Mucosa of rectum (tissue), 2 donors: ENCODE measurements at regions not wholly inside any gene's neighbourhood (a gene's known extent, or its start where the extent isn't known, plus 50 kb on each side); places are given as distances from the start of the nearest gene placed in this dataset.
A peak's percentile ranks its signal among the peaks of the same experiment; 100 is the strongest.

Experiments
- H3K27ac ChIP-seq, 2 donors: one replicate each; pipeline ENCODE4 v1.7.0; 2013; ENCODE audit warnings: inconsistent platforms in 2 of 2, low read depth in 2 of 2, low read length in 2 of 2
- H3K27me3 ChIP-seq, 2 donors: one replicate each; pipeline ENCODE4 v1.7.0; 2013; ENCODE audit warnings: low read length in 2 of 2; ENCODE audit not compliant: control insufficient read depth in 2 of 2, insufficient read depth in 2 of 2
- H3K36me3 ChIP-seq, 2 donors: one replicate each; pipeline ENCODE4 v1.7.0; 2013; ENCODE audit warnings: low read length in 2 of 2; ENCODE audit not compliant: control insufficient read depth in 2 of 2, insufficient read depth in 2 of 2
- H3K4me1 ChIP-seq, 2 donors: one replicate each; pipeline ENCODE4 v1.7.0; 2013; ENCODE audit warnings: low read length in 2 of 2, mild to moderate bottlenecking in 1 of 2; ENCODE audit not compliant: control insufficient read depth in 2 of 2, insufficient read depth in 2 of 2
- H3K4me3 ChIP-seq, 2 donors: one replicate each; pipeline ENCODE4 v1.7.0; 2013; ENCODE audit warnings: low read length in 2 of 2
- H3K9ac ChIP-seq, 2 donors: one replicate each; pipeline ENCODE4 v1.7.0; 2013; ENCODE audit warnings: low read length in 2 of 2, low read depth in 1 of 2, mild to moderate bottlenecking in 1 of 2
- H3K9me3 ChIP-seq, 2 donors: one replicate each; pipeline ENCODE4 v1.7.0; 2013; ENCODE audit warnings: low read length in 2 of 2; ENCODE audit not compliant: control insufficient read depth in 2 of 2
- donor health status: healthy.
- donor health status: Normal muscosa, but diverticular disease.

- no peak overlapping the region for H3K4me3 ChIP-seq
- H3K4me1 ChIP-seq: peaks cover 14 to 15% of the 10 kb centered on the region in 2 donors
- H3K27ac ChIP-seq: no peak overlapping the region
- no peak overlapping the region for H3K9ac ChIP-seq
- no peaks in the 10 kb centered on the region for H3K36me3 ChIP-seq
- no peaks in the 10 kb centered on the region for H3K27me3 ChIP-seq
- H3K9me3 ChIP-seq: no peaks in the 10 kb centered on the region
Observed at GRCh38 chr10:78616125-78616695, 452.6 kb upstream of the ZMIZ1 start.

DNA sequence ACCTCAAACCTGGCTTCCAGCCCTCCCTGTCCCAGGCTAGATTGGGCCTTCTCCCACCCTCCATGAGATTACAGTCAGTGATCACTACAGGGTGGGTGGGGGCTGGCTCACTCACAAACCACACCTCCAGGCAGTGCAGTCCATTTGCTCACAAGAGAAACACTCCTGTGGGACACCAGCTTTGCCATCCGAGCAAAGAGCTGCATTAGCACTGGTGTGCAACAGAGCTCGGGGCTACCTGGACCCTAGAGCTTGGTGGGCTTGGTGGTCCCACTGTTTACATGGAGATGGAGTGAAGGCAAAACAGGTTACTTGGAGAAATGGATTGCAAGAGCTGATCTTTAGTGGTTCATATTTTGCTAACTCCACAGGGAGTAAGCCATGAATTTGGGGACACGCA is 451.7 kb upstream of the ZMIZ1 start:
- Histone ChIP-seq H3K9me3 (no peaks in the 10 kb centered on the region), H3K4me1 (peaks cover 16 to 19% of the 10 kb centered on the region in 2 donors), H3K9ac (no peak overlapping the region), H3K36me3 (no peaks in the 10 kb centered on the region), H3K4me3 (no peak overlapping the region), H3K27me3 (no peaks in the 10 kb centered on the region), H3K27ac (no peak overlapping the region)

DNA sequence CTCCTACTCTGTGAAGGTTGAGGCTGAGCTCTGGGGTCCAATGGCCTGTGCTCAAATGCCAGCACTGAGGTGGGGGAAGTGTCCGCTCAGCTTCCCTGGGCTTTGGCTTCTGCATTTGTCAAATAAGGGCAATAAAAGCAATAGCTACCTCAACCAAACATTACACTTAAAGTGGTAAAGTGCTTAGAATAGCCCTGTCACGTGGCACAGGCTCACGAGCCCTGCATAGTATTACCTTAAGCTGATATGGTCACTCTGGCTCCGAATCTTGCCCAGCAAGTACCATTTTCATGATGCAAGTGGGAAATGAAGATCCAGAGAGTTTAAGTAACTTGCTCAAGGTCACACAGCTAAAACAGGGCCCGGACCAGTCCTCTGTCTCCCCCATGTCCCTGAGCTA is 451.1 kb upstream of the ZMIZ1 start:
- Histone ChIP-seq H3K36me3 (no peaks in the 10 kb centered on the region), H3K27me3 (no peaks in the 10 kb centered on the region), H3K4me3 (no peak overlapping the region), H3K9me3 (no peaks in the 10 kb centered on the region), H3K27ac (no peak overlapping the region), H3K9ac (no peak overlapping the region), H3K4me1 (peaks cover 16 to 19% of the 10 kb centered on the region in 2 donors)

DNA sequence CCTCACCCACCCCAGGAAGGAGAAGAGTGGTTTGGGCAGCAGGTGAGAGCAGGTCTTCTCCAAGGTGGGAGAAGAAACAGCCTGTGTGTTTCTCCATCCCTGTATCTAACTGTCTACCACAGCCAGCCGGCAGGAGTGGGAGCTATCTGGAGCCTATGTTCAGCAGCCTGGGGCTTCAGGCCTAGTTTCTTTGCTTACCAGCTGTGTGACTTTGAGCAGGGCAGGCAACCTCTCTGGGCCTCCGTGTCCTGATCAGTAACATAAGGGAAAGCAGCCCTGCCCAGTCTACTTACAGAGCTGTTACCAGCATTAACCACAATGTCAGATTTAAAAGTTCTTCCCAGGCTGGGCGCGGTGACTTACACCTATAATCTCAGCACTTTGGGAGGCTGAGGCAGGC is 450.7 kb upstream of the ZMIZ1 start:
- Histone ChIP-seq H3K27me3 (no peaks in the 10 kb centered on the region), H3K9me3 (no peaks in the 10 kb centered on the region), H3K4me3 (no peak overlapping the region), H3K36me3 (no peaks in the 10 kb centered on the region), H3K4me1 (peaks cover 16 to 19% of the 10 kb centered on the region in 2 donors), H3K9ac (no peak overlapping the region), H3K27ac (no peak overlapping the region)

DNA sequence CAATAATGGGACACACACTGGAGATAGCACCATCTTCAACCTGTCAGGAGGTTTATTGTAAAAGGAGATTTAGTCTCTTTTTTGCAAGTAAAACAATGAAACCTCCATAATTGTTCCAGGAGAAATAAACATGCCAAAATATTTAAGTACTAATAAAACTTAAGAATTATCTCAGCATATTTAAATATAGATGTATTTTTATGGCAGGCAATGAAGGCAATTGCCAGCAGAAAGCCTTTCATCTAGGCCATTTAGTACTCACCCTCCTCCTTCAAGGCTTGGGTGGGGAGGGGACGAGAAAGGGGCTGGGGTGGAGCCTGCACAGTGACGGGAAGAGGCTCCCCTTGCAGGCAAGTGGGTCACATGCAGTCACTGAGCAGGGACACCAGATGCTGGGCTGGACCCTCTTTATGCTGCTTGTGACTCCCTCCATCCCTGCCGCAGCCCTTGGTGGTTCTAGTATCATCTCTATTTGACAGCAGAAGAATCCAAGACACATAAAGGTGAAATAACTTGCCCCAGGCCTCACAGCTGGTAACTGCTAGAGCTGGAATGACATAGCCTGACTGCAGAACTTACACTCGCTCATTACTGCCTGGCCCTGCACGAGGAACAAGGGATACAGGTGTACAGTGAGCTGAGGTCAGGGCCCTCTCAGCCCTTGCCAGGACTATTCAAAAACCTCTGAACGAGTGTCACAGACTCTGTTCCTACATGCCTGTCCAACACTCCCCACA is 449.5 kb upstream of the ZMIZ1 start:
- H3K9ac ChIP-seq: no peak overlapping the region
- H3K4me3 ChIP-seq: no peak overlapping the region
- H3K4me1 ChIP-seq: peaks cover 16 to 24% of the 10 kb centered on the region in 2 donors
- H3K9me3 ChIP-seq: no peaks in the 10 kb centered on the region
- H3K36me3 ChIP-seq: no peaks in the 10 kb centered on the region
- H3K27ac ChIP-seq: no peak overlapping the region
- H3K27me3 ChIP-seq: no peaks in the 10 kb centered on the region

GRCh38 chr10:78619896-78620295 is 448.9 kb upstream of the ZMIZ1 start:
- no peak overlapping the region for H3K9ac ChIP-seq
- H3K9me3 ChIP-seq: no peaks in the 10 kb centered on the region
- H3K4me3 ChIP-seq: no peak overlapping the region
- peaks cover 16 to 29% of the 10 kb centered on the region in 2 donors for H3K4me1 ChIP-seq
- H3K27ac ChIP-seq: no peak overlapping the region
- no peaks in the 10 kb centered on the region for H3K27me3 ChIP-seq
- no peaks in the 10 kb centered on the region for H3K36me3 ChIP-seq

DNA sequence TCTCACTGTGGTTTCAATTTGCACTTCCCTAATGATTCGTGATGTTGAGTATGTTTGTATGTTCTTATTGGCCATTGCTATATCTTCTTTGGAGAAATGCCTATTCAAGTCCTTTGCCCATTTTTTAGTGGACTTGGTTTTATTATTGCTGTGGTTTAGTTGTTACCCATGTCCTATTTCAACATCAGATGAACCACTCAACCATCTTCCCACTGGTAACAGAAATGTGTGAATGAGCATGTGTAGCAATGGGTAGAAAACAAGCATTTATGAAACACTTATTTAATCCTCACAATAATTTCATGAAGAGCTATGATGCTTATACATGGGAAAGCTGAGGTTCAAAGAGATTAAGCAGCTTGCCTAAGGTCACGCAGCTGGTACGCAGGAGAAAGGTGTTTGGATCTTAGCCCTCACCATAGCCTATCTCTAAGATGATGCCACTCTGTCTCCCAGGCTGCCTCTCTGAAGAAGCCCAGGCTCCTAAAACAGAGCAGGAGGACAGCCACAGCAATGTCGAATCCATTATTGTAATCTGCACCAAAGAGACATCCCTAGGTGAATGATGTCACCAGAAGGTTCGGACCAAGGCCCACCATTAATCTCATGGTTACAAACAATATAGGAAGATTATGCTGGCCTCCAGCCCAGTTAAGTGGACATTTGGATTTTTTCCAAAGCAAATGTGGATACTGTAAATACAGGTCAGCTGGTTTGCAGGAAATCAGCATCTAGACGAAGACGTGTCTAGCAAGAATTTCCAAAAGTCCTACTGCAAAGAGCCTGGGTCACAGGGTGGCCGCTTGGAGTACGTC is 447.6 kb upstream of the ZMIZ1 start:
- H3K9me3 ChIP-seq: no peaks in the 10 kb centered on the region
- no peak overlapping the region for H3K4me3 ChIP-seq
- H3K36me3 ChIP-seq: no peaks in the 10 kb centered on the region
- H3K27ac ChIP-seq: no peak overlapping the region
- H3K27me3 ChIP-seq: no peaks in the 10 kb centered on the region
- no peak overlapping the region for H3K9ac ChIP-seq
- peaks cover 16 to 29% of the 10 kb centered on the region in 2 donors for H3K4me1 ChIP-seq

DNA sequence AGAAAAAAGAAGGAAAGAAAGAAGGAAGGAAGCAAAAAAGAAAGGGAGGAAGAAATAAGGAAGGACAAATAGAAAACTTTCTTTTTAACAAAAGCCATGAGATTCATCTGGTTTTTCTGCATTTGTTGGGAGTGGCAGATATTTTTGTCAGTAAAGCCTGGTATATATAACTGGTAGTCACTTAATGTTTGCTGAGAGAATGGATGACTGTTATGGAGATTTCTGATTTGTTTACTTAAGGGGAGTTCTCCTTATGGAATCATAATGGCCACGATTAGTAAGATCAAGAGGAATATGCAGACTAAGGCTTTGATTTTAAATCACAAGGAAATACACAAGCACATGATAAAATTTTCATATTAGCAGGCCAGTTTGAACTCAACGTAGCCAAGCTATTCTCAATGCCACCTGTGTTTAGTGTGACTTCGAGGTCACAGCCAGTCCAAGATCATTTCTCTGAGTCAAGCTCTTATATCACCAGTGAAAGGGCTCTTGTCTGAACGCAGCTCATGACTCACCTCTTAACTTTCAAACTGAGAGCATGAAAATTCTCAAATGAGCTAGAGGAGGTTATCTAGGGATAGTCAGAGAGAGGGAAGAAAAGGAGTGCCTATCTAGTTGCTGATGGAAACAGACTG is 445.1 kb upstream of the ZMIZ1 start:
- Histone ChIP-seq H3K9me3 (no peaks in the 10 kb centered on the region), H3K9ac (no peak overlapping the region), H3K4me1 (peaks cover 6 to 19% of the 10 kb centered on the region in 2 donors), H3K27me3 (no peaks in the 10 kb centered on the region), H3K27ac (peak overlapping the region; percentile 18 to 34), H3K4me3 (no peak overlapping the region), H3K36me3 (no peaks in the 10 kb centered on the region)

DNA sequence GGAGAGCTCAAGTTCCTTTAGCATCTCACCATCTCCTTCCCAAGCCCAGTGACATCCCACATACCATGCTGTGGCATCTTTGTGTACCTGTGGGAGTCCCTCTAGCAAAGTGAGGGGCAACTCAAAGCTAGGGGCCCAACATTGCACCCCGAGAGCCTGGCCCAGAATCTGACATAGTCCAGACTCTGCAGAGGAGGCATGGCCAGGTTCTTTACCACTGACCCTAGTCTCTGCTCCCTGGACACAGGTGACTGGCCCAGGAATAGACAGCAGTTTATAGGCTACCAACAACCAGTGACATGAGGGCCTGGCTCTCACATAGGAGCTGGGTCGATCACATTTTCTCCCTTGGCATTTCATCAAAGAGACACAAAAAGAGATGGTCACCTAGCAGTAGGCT is 444.0 kb upstream of the ZMIZ1 start:
- peaks cover 2 to 15% of the 10 kb centered on the region in 2 donors for H3K4me1 ChIP-seq
- H3K27ac ChIP-seq: no peak overlapping the region
- no peaks in the 10 kb centered on the region for H3K27me3 ChIP-seq
- H3K9me3 ChIP-seq: no peaks in the 10 kb centered on the region
- H3K4me3 ChIP-seq: no peak overlapping the region
- no peaks in the 10 kb centered on the region for H3K36me3 ChIP-seq
- H3K9ac ChIP-seq: no peak overlapping the region

DNA sequence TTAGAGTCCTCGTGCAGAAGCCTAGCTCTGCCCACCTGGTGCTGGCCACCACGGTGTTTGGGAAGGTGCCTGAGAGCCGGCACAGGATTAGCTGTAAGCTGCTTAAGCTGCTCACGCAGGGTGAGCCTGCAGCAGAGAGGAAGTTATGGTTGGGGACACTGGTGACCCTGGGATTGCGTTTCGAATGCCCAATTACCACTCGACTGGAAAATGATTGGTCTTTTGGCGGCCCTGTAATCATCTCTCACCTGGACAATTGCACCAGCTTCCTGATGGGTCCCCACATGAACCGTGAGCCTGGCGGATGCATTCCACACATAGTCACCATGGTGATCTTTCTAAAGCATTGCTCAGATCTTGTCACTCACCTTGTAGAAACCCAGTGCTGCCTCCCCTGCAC is 442.3 kb upstream of the ZMIZ1 start:
- no peak overlapping the region for H3K27ac ChIP-seq

More for the DNA sequence above, 442.3 kb upstream of the ZMIZ1 start:
- H3K4me1 ChIP-seq: peaks cover 2 to 14% of the 10 kb centered on the region in 2 donors
- H3K9me3 ChIP-seq: no peaks in the 10 kb centered on the region
- no peak overlapping the region for H3K9ac ChIP-seq
- H3K27me3 ChIP-seq: no peaks in the 10 kb centered on the region
- H3K4me3 ChIP-seq: no peak overlapping the region
- H3K36me3 ChIP-seq: no peaks in the 10 kb centered on the region
